GM10266 (cell line): ENCODE measurements at regions not wholly inside any gene's neighbourhood (a gene's known extent, or its start where the extent isn't known, plus 50 kb on each side); places are given as distances from the start of the nearest gene placed in this dataset.
"Not testable (repeated sequence)": the region's sequence is repeated elsewhere in the genome, so short reads cannot be mapped to it uniquely, and the experiment has no call there.

Experiments used
- DNase-seq: peaks from one replicate; pipeline ENCODE4 v3.0.0; 2012; ENCODE audit errors: extremely low spot score
- TF ChIP-seq, protein P1 (sequence below): IDR thresholded peaks from 2 replicates; pipeline ENCODE4 v1.5.1; 2012; ENCODE audit warnings: mild to moderate bottlenecking, low read depth; ENCODE audit not compliant: control insufficient read depth, insufficient read depth; ENCODE audit errors: missing control alignments

DNA sequence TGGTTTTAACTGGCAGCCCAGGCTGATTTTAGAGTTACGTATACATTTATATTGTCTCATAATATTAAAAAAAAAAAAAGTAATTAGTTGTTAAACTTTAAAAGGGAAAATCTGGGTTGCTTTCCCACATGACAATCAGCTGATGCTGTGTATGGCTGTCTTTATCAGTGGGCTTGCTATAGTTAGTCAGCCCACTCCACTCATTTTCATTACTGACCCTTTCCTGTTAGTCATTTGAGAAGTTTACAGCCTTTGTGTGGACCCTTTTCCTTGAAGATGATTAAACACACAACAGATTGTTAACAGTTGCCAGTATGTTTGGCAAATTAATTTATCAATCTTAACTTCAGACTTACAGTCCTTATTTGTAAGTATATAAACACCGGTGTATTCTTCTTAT lies 164.5 kb upstream of the AGR3 start:
- TF ChIP-seq, protein P1, sequence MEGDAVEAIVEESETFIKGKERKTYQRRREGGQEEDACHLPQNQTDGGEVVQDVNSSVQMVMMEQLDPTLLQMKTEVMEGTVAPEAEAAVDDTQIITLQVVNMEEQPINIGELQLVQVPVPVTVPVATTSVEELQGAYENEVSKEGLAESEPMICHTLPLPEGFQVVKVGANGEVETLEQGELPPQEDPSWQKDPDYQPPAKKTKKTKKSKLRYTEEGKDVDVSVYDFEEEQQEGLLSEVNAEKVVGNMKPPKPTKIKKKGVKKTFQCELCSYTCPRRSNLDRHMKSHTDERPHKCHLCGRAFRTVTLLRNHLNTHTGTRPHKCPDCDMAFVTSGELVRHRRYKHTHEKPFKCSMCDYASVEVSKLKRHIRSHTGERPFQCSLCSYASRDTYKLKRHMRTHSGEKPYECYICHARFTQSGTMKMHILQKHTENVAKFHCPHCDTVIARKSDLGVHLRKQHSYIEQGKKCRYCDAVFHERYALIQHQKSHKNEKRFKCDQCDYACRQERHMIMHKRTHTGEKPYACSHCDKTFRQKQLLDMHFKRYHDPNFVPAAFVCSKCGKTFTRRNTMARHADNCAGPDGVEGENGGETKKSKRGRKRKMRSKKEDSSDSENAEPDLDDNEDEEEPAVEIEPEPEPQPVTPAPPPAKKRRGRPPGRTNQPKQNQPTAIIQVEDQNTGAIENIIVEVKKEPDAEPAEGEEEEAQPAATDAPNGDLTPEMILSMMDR: no peak
- DNase-seq: no peak

DNA sequence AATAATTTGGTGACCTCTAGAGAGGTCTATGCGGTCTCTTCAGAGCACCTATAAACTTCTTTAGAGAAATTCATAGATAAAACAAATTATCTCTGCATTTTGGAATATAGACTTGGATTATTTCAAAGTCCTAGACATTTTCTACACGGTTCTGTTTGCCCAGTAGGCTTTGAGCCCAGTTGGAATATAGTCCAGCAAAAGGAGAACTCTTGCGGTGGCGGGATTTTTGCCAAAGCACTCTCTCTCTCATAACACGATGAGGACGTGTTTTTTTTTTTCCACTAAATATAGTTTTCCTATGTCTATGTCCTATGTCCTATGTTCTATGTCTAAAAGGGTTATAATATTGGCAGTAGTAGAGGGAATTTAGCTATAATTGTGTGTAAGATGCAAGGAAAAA lies 164.9 kb upstream of the AGR3 start:
- TF ChIP-seq, protein P1: no peak
- no peak for DNase-seq

DNA sequence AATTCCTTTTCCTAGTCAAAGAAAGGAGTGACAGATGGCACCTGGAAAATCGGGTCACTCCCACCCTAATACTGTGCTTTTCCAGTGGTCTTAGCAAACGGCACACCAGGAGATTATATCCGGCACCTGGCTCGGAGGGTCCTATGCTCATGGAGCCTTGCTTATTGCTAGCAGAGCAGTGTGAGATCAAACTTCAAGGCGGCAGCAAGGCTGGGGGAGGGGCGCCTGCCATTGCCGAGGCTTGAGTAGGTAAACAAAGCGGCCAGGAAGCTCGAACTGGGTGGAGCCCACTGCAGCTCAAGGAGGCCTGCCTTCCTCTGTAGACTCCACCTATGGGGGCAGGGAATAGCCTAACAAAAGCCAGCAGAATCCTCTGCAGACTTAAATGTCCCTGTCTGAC lies 171.4 kb upstream of the AGR3 start:
- DNase-seq: not testable (repeated sequence)

DNA sequence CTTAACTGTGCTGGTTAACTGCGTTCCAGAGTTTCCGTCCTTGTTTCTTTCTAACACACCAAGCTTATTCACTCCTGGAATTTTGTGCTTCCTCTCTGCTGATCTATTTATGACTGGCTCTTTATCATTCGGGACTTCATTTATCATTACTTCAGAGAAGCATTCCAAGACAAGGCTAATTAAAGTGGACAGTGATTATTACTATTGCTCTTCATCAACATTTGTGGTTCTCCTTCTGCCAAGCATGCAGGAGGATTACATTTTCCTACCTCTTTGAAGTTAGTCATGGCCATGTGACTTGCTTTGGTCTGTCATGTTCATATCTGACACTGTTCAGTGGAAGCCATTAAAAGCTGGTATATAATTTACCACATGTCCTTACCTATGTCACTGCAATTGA lies 172.4 kb upstream of the AGR3 start:
- TF ChIP-seq, protein P1: no peak
- no peak for DNase-seq

DNA sequence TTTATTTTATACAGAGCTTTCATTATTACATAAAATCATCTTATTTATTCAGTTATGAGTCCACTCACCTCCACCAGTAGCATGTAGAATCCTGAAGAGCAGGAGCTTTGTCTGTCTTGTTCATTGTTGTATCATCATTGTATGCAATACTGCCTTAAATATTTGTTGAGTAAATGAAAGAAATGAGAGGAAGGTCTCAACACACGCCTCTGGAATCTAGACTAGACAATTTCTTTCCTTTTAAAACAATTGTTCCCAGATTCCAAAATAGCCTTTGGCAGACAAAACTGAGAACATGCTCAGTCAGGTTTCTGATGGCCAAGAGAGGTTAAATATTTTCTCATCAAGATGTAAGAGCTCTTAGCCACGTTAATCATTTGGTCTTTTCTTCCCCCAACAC lies 173.1 kb upstream of the AGR3 start:
- no peak for DNase-seq
- TF ChIP-seq, protein P1: no peak

DNA sequence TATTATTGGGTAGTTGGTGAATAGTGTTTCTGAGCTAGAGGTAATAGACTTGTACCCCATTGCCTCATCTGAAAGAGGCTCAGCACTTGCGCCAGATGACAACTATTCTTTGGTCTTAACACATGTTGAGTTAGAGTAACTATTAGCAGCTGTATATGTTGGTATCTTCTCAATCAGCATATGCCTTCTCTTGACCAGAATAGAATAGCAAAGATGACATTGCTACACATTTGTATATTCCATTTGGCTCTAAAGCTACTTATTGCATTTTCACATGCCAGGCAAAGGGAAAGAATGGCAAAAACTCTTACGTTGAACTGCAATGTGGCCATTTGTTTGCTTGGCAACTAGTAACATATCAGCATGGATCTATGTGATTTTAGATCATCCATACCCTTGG lies 173.8 kb upstream of the AGR3 start:
- no peak for DNase-seq
- TF ChIP-seq, protein P1: no peak

DNA sequence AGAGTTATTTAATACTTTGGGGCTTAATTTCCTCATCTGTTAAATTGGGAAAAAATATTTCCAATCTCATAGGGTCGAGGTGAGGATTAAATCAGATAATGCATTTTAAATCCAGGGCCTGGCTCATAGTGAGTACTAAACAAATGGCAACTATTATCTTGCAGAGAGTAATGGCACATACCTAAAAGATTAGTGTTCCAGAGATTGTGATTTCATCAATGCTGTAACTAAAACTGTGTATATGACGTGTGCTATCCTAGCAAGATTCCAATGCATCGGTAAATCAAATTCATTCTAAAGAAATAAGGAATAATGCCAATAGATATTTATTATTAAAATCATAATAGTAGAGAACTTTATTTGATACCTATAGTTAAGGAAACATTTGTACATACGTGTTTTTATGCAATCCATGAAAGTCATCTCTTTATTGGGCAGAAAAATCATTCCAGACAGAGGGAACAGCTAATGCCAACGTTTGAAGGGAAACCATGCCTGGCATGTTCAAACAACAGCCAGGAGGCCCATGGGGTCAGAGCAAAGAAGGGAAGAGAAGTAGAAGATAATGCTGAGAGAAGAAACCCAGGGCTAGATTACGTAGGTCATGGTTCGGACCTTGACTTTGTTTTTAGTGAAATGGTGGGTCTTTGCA lies 174.8 kb upstream of the AGR3 start:
- DNase-seq: no peak
- TF ChIP-seq, protein P1: no peak

DNA sequence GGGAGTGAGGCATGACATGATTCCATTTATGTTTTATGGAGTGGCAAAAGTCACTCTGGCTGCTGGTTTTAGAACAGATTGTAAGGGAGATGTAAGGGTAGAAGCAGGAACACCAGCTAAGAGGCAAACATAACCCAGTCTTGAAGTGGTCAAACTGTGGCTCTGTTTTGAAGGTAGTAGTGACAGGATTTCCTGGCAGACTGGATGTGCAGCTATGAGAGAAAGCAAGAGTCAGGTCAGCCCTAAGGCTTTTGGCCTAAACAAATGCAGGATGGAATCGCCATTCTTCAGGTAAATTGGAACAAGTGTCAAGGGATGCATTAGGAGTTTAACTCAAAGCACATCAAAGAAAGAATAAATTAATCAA lies 175.3 kb upstream of the AGR3 start:
- DNase-seq: no peak
- TF ChIP-seq, protein P1: no peak
